Kidney tubule cell (primary cell): ENCODE measurements at regions not wholly inside any gene's neighbourhood (a gene's known extent, or its start where the extent isn't known, plus 50 kb on each side); places are given as distances from the start of the nearest gene placed in this dataset.
A peak's percentile ranks its signal among the peaks of the same experiment; 100 is the strongest.

Experiments used
- DNase-seq: peaks from one replicate; pipeline ENCODE4 v3.0.0-alpha.2; 2018; ENCODE audit warnings: low spot score

DNA sequence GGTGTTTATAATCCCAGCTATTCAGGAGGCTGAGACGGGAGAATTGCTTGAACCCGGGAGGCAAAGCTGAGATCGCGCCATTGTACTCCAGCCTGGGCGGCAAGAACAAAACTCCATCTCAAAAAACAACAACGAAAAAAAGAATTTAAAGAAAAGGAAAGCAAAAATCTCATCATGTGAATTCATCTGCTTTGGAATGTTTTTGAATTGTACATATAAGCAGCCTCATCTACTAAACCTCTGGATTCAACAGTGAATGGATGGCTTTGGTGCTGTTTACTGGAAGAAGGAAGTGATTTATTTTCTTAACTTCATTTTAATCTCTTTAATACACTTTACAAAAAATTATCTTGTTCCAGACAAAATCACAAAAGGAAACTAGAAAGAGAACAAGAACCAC, 51.8 kb upstream of the PNRC1 start:
- no peak for DNase-seq

DNA sequence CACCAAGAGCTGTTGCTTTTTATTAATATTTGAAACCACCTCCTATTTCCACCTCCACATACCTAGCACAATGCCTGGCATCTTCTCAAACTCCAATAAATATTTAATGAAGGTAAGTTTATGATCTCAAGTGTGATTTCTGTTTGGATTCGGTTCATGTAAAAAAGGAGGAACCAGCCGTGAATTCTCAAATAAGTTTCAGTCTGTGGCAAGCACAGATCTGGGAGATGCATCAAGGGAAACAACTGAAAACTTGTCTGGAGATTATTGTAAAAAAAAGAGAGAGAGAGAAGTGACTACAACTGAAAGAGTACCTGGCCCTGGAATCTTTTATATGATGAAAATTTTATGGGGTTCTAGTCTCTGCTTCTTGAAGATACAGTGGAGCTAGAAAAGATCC, 52.8 kb upstream of the PNRC1 start:
- no peak for DNase-seq

DNA sequence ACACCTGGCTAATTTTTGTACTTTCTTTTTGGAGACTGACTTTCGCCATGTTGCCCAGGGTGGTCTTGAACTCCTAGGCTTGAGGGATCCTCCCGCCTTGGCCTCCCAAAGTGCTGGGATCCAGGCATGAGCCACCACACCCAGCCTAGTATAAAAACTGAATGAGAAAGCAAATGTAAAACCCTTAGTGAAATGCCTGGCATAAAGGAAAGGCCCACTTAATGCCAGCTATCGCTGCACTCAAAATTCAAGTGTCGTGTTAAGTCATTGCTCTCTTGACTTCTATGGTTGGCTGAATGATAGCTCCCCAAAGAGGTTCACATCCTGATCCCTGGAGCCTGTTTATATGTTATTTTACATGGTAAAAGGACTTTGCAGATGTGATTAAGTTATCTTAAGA, 54.4 kb upstream of the PNRC1 start:
- DNase-seq: no peak

DNA sequence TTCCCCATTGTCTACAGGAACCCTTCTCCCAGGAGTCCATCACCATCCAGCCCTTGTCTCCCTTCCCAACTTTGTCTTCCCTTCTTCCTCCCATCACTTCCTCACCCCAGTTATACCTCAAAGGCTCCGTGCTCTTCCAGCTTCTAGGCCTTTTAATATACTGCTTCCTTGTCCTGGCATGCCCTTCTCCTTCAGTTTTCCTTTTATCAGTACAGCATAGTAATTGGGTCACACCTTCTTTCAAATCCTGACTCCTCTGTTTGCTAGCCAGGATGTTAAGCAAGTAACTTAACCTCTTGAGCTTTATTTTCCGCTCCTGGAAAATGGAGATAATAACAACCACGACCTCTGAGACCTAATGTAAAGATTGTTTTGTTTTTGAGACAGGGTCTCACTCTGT, 54.9 kb upstream of the PNRC1 start:
- no peak for DNase-seq

DNA sequence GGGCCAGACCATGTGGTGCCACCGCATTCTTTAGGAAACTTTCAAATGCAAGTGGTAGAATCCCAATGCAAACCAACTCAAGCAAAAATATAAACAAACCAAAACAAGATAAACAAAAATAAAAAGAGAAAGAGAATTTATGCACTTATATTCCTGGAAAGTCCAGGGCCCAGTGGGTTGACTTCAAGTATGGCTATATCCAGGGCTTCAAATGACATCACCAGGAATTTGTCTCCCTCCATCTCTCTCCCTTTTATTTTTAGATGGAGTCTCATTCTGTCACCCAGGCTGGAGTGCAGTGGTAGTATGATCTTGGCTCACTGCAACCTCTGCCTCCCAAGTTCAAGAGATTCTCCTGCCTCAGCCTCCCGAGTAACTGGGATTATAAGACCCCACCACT, 56.1 kb upstream of the PNRC1 start:
- no peak for DNase-seq

DNA sequence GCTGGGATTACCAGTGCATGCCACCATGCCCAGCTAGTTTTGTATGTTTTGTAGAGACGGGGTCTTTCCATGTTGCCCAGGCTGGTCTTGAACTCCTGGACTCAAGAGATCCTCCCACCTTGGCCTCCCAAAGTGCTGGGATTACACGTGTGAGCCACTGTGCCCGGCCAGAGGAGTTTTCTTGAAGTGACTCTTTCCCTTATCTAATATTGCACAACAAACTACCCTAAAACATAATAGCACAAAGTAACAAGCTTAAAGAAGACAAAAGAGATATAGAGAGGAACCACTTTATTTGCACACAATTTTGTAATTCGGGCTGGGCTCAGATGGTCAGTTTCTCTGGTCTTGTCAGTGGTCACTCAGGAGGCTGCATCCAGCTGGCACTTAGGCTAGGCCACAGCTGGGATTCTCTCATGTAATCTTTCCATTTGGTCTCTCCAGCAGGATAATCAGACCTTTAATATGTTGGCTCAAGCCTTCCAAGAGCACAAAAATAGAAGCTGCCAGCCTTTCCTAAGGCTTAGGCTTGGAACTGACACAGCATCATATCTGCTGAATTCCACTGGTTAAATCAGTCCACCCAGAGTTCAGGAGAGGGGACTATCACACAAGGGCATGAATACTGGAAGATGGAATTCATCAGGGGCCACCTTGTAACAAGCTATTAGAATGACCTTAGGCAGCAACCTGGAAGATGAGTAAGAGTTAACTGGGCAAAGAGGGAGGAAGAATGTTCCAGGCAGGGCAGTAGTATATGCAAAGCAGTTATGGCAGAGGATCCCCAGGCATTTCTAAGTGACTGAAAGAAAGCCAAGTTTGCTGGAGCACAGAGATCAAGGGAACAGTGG, 56.7 kb upstream of the PNRC1 start:
- DNase-seq: peak; percentile 83

DNA sequence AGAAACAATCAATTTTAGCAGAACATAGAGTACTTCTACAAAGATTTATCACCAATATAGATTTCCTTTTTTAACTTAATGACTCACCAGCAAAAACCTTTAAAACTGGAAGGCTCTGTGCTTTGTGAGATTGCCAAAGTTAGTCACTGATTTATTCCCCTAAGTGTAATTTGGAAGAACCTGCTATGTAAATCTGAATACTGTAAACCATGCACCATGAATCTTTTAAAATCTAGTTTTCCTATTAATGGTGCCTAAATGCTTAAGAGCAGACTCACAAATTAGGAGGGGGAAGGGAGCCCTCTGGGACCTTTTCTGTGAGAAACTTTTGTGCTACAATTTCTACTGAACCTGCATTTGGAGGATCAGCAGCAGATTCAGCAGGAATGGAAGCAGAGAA, 57.8 kb upstream of the PNRC1 start:
- peak; percentile 44 for DNase-seq

DNA sequence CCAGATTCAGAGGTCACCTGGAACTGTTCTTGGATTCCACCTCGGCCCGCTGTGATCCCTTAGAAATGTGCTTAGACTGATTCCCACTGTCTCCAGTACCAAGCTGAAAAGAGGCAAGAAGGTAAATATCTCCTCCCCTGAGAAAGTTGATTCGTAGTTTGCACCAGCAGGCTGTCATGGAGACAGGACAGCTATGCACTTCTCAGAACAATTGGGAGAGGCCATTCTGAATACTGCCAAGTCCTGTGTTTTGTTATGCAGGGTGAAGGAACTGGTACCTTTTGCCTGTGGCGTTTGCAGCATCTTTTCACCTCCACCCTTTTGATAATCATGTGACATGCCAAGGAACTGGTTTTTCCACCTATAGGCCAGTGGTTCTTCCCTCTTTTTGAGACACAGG, 58.2 kb upstream of the RNGTT start:
- DNase-seq: no peak

DNA sequence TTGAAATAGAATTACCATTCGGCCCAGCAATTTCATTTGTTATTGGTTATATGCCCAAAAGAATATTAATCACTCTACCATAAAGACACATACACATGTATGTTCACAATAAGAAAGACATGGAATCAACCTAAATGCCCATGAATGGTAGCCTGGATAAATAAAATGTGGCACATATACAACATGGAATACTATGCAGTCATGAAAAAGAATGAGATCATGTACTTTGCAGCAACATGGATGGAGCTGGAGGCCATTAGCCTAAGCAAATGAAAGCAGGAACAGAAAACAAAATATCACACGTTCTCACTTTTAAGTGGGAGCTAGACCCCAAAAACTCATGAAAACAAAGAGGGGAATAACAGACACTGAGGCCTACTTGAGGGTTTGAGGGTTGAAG, 52.6 kb upstream of the RNGTT start:
- no peak for DNase-seq

DNA sequence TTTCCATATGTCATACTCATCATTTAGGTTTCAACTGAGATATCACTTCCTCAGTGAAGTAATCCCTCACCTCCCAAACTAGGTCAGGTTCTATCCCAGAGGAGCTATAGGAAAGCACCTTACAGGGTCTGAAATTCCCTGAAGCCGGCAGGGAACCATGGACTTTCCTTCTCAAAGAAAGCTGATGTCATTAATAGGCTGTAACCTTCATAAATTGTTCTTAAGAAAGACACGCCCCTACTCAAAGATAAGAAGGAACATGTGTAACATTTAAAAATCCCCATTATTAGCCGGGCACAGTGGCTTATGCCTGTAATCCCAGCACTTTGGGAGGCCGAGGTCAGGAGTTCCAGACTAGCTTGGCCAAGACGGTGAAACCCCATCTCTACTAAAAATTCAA, 50.0 kb upstream of the RNGTT start:
- DNase-seq: no peak
